ENCODE measurements at regions not wholly inside any gene's neighbourhood (a gene's known extent, or its start where the extent isn't known, plus 50 kb on each side); places are given as distances from the start of the nearest gene placed in this dataset.

DNA sequence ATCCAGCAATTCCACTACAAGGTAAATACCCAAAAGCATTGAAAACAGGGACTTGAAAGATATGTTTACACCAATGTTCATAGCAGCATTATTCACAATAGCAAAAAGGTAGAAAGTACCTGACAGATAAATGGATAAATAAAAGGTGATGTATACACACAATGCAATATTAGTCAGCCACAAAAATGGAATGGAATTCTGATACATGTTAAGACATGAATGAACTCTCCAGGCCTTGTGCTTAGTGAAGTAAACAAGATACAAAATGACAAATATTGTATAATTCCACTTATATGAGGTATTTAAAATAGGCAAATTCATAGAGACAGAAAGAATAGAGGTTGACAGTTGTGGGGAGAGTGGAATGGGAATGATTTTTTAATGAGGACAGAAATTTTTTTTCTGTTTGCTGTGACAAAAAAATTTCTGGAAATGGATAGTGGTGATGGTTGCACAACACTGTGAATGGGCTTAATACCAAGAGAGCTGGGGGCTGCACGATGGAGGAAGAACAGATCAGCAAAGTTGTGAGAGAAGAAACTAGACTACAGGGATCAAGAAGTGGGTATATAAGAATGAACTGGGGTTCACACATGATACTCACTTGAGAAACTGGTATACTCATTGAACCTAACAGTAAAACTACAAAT is 137.2 kb downstream of the MZT1 start:
- Histone ChIP-seq H3K4me3 (ENCODE audit: low read length) (no peak overlapping the region), H3K27me3 (ENCODE audit: control insufficient read depth, insufficient read depth, low read length) (no peaks in the 10 kb centered on the region), H3K36me3 (ENCODE audit: control insufficient read depth, insufficient read depth, low read length) (no peaks in the 10 kb centered on the region), H3K9me3 (ENCODE audit: control insufficient read depth, insufficient read depth, low read length) (no peaks in the 10 kb centered on the region), H3K27ac (ENCODE audit: low read length) (no peak overlapping the region), H3K4me1 (ENCODE audit: control insufficient read depth, insufficient read depth, low read length) (no peaks in the 10 kb centered on the region)
- no CpG with 5 or more reads among the region's 1 CpG for WGBS (ENCODE audit: insufficient coverage, insufficient read length)
- DNase-seq (ENCODE audit: low read depth, low spot score) = no peak

DNA sequence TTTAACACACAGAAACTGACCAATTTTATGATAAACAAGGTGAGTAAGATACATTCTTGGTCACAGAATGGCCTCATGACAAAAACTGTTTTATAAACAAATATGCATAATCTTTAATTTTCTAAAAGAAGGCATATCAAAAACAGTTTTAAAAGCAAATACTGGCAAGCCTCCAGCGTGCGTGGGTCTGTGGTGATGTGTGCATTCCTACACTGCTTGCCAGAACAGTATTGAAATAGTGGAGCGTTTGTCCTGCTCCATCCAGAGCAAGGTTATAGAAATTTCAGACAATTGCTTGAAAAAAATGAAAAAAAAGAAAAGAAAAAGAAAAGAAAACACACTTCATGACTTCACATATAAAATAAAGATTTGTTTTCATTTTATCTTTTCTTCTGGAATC is 140.9 kb downstream of the MZT1 start:
- Histone ChIP-seq H3K27ac (ENCODE audit: low read length) (no peak overlapping the region), H3K4me1 (ENCODE audit: control insufficient read depth, insufficient read depth, low read length) (no peaks in the 10 kb centered on the region), H3K27me3 (ENCODE audit: control insufficient read depth, insufficient read depth, low read length) (no peaks in the 10 kb centered on the region), H3K36me3 (ENCODE audit: control insufficient read depth, insufficient read depth, low read length) (no peaks in the 10 kb centered on the region), H3K4me3 (ENCODE audit: low read length) (no peak overlapping the region), H3K9me3 (ENCODE audit: control insufficient read depth, insufficient read depth, low read length) (no peaks in the 10 kb centered on the region)
- DNase-seq (ENCODE audit: low read depth, low spot score) = no peak
- WGBS (ENCODE audit: insufficient coverage, insufficient read length) = no CpG with 5 or more reads among the region's 3 CpGs

DNA sequence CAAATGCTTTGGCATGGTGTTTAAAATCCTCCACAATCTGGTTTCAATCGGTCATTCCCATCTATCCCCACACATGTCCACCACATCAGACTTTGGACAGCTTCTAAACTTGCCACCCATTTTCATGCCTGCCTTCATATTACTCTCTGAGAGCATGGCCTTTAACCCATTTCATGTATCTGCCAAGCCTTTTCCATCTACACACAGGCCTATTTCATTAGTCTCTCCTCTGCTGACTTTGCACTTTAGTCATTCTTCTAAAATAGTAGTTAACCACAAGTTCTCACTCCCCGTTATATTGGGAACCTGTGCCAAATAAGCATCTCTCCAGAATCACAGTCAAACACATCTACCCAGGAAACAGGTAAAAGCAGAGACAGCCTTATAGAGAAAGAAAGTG is 142.2 kb downstream of the MZT1 start:
- no peak overlapping the region for H3K27ac ChIP-seq (ENCODE audit: low read length)
- no peaks in the 10 kb centered on the region for H3K4me1 ChIP-seq (ENCODE audit: control insufficient read depth, insufficient read depth, low read length)
- no peak for DNase-seq (ENCODE audit: low read depth, low spot score)
- H3K4me3 ChIP-seq (ENCODE audit: low read length) = no peak overlapping the region
- H3K9me3 ChIP-seq (ENCODE audit: control insufficient read depth, insufficient read depth, low read length) = no peaks in the 10 kb centered on the region
- no peaks in the 10 kb centered on the region for H3K27me3 ChIP-seq (ENCODE audit: control insufficient read depth, insufficient read depth, low read length)
- WGBS (ENCODE audit: insufficient coverage, insufficient read length) = no CpG with 5 or more reads among the region's 2 CpGs
- H3K36me3 ChIP-seq (ENCODE audit: control insufficient read depth, insufficient read depth, low read length) = no peaks in the 10 kb centered on the region

GRCh38 chr13:72571191-72571590 is 156.2 kb downstream of the MZT1 start:
- DNase-seq (ENCODE audit: low read depth, low spot score) = no peak
- no peaks in the 10 kb centered on the region for H3K9me3 ChIP-seq (ENCODE audit: control insufficient read depth, insufficient read depth, low read length)
- WGBS (ENCODE audit: insufficient coverage, insufficient read length) = 100% methylated on average over 1 of the region's 2 CpGs

GRCh38 chr13:72570019-72570418 is 157.4 kb downstream of the MZT1 start:
- no peak for DNase-seq (ENCODE audit: low read depth, low spot score)
- Histone ChIP-seq H3K27ac (ENCODE audit: low read length) (no peak overlapping the region), H3K4me3 (ENCODE audit: low read length) (no peak overlapping the region), H3K9me3 (ENCODE audit: control insufficient read depth, insufficient read depth, low read length) (no peaks in the 10 kb centered on the region), H3K36me3 (ENCODE audit: control insufficient read depth, insufficient read depth, low read length) (no peaks in the 10 kb centered on the region), H3K4me1 (ENCODE audit: control insufficient read depth, insufficient read depth, low read length) (no peaks in the 10 kb centered on the region), H3K27me3 (ENCODE audit: control insufficient read depth, insufficient read depth, low read length) (no peaks in the 10 kb centered on the region)
- whole genome bisulfite sequencing (ENCODE audit: insufficient coverage, insufficient read length) = no CpG with 5 or more reads among the region's 4 CpGs

More at GRCh38 chr13:72571191-72571590, 156.2 kb downstream of the MZT1 start:
- Histone ChIP-seq H3K27ac (ENCODE audit: low read length) (no peak overlapping the region), H3K4me3 (ENCODE audit: low read length) (no peak overlapping the region), H3K27me3 (ENCODE audit: control insufficient read depth, insufficient read depth, low read length) (no peaks in the 10 kb centered on the region), H3K4me1 (ENCODE audit: control insufficient read depth, insufficient read depth, low read length) (no peaks in the 10 kb centered on the region), H3K36me3 (ENCODE audit: control insufficient read depth, insufficient read depth, low read length) (no peaks in the 10 kb centered on the region)

DNA sequence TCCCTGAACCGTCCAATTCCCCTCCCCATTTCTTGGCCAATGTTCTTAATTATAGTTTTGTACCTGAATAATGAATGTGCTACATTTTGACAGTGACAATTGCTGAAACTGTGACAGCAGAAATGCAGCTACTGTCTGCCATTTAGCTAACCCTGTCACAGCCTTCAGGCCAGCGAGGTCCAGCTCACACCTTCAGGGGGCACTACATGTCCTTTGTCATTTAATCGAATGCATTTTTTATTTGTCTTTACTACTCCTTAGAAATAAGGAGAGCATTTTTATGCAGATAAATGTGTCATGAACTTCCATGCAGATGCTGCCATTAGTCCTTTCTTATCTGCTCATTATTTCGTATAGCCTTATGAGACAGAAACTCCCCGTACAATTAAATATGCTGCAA is 159.9 kb downstream of the MZT1 start:
- DNase-seq (ENCODE audit: low read depth, low spot score) = no peak
- H3K4me3 ChIP-seq (ENCODE audit: low read length) = no peak overlapping the region
- H3K27me3 ChIP-seq (ENCODE audit: control insufficient read depth, insufficient read depth, low read length) = no peaks in the 10 kb centered on the region
- H3K9me3 ChIP-seq (ENCODE audit: control insufficient read depth, insufficient read depth, low read length) = no peaks in the 10 kb centered on the region
- H3K4me1 ChIP-seq (ENCODE audit: control insufficient read depth, insufficient read depth, low read length) = no peaks in the 10 kb centered on the region
- no peak overlapping the region for H3K27ac ChIP-seq (ENCODE audit: low read length)
- no CpG with 5 or more reads among the region's 5 CpGs for WGBS (ENCODE audit: insufficient coverage, insufficient read length)
- no peaks in the 10 kb centered on the region for H3K36me3 ChIP-seq (ENCODE audit: control insufficient read depth, insufficient read depth, low read length)

GRCh38 chr13:72566526-72566925 is 160.9 kb downstream of the MZT1 start:
- WGBS (ENCODE audit: insufficient coverage, insufficient read length) = no CpG with 5 or more reads among the region's 3 CpGs
- Histone ChIP-seq H3K4me3 (ENCODE audit: low read length) (no peak overlapping the region), H3K36me3 (ENCODE audit: control insufficient read depth, insufficient read depth, low read length) (no peaks in the 10 kb centered on the region), H3K4me1 (ENCODE audit: control insufficient read depth, insufficient read depth, low read length) (no peaks in the 10 kb centered on the region), H3K27ac (ENCODE audit: low read length) (no peak overlapping the region), H3K9me3 (ENCODE audit: control insufficient read depth, insufficient read depth, low read length) (no peaks in the 10 kb centered on the region), H3K27me3 (ENCODE audit: control insufficient read depth, insufficient read depth, low read length) (no peaks in the 10 kb centered on the region)
- DNase-seq (ENCODE audit: low read depth, low spot score) = no peak

DNA sequence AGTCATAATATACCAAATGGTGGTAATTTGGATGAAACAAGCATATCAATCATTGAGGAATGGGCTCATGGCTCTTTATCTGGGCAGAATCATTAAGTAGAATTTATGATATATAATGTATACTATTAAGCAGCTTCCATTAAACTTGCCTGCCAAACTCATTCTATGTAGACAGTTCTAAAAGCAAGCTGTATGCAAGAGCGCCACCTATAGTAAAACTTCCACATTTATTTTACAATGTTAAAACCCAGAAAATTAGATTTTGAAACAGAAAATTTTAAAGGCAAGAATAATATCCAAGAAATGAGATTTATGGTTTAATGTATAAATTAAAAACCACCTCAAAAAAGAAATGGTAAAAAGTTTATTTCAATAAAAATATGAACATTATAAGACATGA is 161.5 kb downstream of the MZT1 start:
- no peak overlapping the region for H3K27ac ChIP-seq (ENCODE audit: low read length)
- H3K9me3 ChIP-seq (ENCODE audit: control insufficient read depth, insufficient read depth, low read length) = no peaks in the 10 kb centered on the region
- H3K4me1 ChIP-seq (ENCODE audit: control insufficient read depth, insufficient read depth, low read length) = no peaks in the 10 kb centered on the region
- WGBS (ENCODE audit: insufficient coverage, insufficient read length) = no CpG with 5 or more reads among the region's 1 CpG
- H3K27me3 ChIP-seq (ENCODE audit: control insufficient read depth, insufficient read depth, low read length) = no peaks in the 10 kb centered on the region
- no peak overlapping the region for H3K4me3 ChIP-seq (ENCODE audit: low read length)
- no peak for DNase-seq (ENCODE audit: low read depth, low spot score)
- no peaks in the 10 kb centered on the region for H3K36me3 ChIP-seq (ENCODE audit: control insufficient read depth, insufficient read depth, low read length)

- WGBS (ENCODE audit: insufficient coverage, insufficient read length) = no CpG with 5 or more reads among the region's 2 CpGs
- H3K4me1 ChIP-seq (ENCODE audit: control insufficient read depth, insufficient read depth, low read length) = no peaks in the 10 kb centered on the region
- DNase-seq (ENCODE audit: low read depth, low spot score) = no peak
- no peak overlapping the region for H3K4me3 ChIP-seq (ENCODE audit: low read length)
- H3K9me3 ChIP-seq (ENCODE audit: control insufficient read depth, insufficient read depth, low read length) = no peaks in the 10 kb centered on the region
- no peaks in the 10 kb centered on the region for H3K27me3 ChIP-seq (ENCODE audit: control insufficient read depth, insufficient read depth, low read length)
- H3K27ac ChIP-seq (ENCODE audit: low read length) = no peak overlapping the region
- H3K36me3 ChIP-seq (ENCODE audit: control insufficient read depth, insufficient read depth, low read length) = no peaks in the 10 kb centered on the region
Measured at GRCh38 chr13:72562686-72563085, 164.7 kb downstream of the MZT1 start.

- H3K27me3 ChIP-seq (ENCODE audit: control insufficient read depth, insufficient read depth, low read length) = no peaks in the 10 kb centered on the region
- H3K4me1 ChIP-seq (ENCODE audit: control insufficient read depth, insufficient read depth, low read length) = no peaks in the 10 kb centered on the region
- no peaks in the 10 kb centered on the region for H3K9me3 ChIP-seq (ENCODE audit: control insufficient read depth, insufficient read depth, low read length)
- H3K4me3 ChIP-seq (ENCODE audit: low read length) = no peak overlapping the region
- WGBS (ENCODE audit: insufficient coverage, insufficient read length) = no CpG with 5 or more reads among the region's 2 CpGs
- no peak for DNase-seq (ENCODE audit: low read depth, low spot score)
- H3K27ac ChIP-seq (ENCODE audit: low read length) = no peak overlapping the region
- H3K36me3 ChIP-seq (ENCODE audit: control insufficient read depth, insufficient read depth, low read length) = no peaks in the 10 kb centered on the region
Measured at GRCh38 chr13:72561791-72562190, 165.6 kb downstream of the MZT1 start.

DNA sequence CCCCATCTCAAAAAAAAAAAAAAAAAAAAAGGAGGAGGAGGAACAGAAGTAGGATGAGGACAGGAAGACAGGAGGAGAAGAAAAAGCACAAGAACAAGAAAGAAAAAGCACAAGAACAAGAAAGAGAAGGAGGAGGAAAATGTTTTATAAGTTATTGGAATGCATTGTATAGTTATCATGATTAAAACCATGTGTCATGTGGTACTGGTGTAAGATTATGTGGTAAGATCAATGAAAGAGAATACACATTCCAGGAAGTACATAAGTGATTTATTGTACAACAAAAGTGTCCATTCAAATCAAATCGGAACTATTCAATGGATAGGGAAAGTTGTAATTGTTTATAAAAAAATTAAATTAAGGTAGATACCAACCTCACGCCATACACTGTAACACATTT is 167.7 kb downstream of the MZT1 start:
- DNase-seq (ENCODE audit: low read depth, low spot score) = no peak
- Histone ChIP-seq H3K4me3 (ENCODE audit: low read length) (no peak overlapping the region), H3K27me3 (ENCODE audit: control insufficient read depth, insufficient read depth, low read length) (no peaks in the 10 kb centered on the region), H3K27ac (ENCODE audit: low read length) (no peak overlapping the region), H3K36me3 (ENCODE audit: control insufficient read depth, insufficient read depth, low read length) (no peaks in the 10 kb centered on the region), H3K4me1 (ENCODE audit: control insufficient read depth, insufficient read depth, low read length) (no peaks in the 10 kb centered on the region), H3K9me3 (ENCODE audit: control insufficient read depth, insufficient read depth, low read length) (no peaks in the 10 kb centered on the region)
- no CpG with 5 or more reads among the region's 2 CpGs for WGBS (ENCODE audit: insufficient coverage, insufficient read length)
